GM12878 (cell line): ENCODE measurements at regions not wholly inside any gene's neighbourhood (a gene's known extent, or its start where the extent isn't known, plus 50 kb on each side); places are given as distances from the start of the nearest gene placed in this dataset.

Source experiments
- ATAC-seq: fragments of 200-7000 bp; cut with Tn5 transposase; 3 replicates; pipeline ENCODE4 v1.9.1; 2020; ENCODE audit warnings: mild to moderate bottlenecking, moderate library complexity
- BruUV-seq: library from RNA; stranded (reverse); fragments of 400-500 nt; replicated peaks from 2 replicates; lab custom pipeline; 2021; lab: Mats Ljungman, UMichigan
- CTCF ChIA-PET: fragments of 300-600 bp; sonication (Branson Sonifier 250); formaldehyde crosslinking; extraction: SDS; loops from one replicate; lab custom pipeline; 2021; ENCODE audit warnings: inconsistent platforms; lab: Yijun Ruan, JAX
- POLR2A ChIA-PET: fragments of 350-600 bp; formaldehyde crosslinking; extraction: SDS; loops from one replicate; lab custom pipeline; 2021; ENCODE audit warnings: inconsistent platforms; lab: Charles Lee
- RAD21 ChIA-PET: fragments of 300-600 bp; sonication (Branson Sonifier 250); formaldehyde crosslinking; loops from one replicate; lab custom pipeline; 2023; ENCODE audit warnings: antibody characterized with exemption; ENCODE audit not compliant: unreplicated experiment; lab: Charles Lee
- SMC1A ChIA-PET: fragments of 300-600 bp; sonication (Branson Sonifier 250); formaldehyde crosslinking; loops from one replicate; lab custom pipeline; 2023; ENCODE audit not compliant: unreplicated experiment, uncharacterized antibody; lab: Charles Lee
- DNase-seq: peaks from one replicate; pipeline ENCODE4 v3.0.0-alpha.2; 2011; ENCODE audit warnings: low read depth, low spot score
- FAIRE-seq: peaks from 3 replicates; lab custom pipeline; 2011; peaks lifted over from hg19 to GRCh38; lab: Jason Lieb, UNC
- H2AFZ ChIP-seq: 2 replicates; pipeline ENCODE4 v1.6.0; 2011; ENCODE audit warnings: low read depth, low read length, control low read depth; ENCODE audit not compliant: control insufficient read depth
- H3K27ac ChIP-seq: 2 replicates; pipeline ENCODE4 v1.5.1; 2011; ENCODE audit warnings: control low read depth; ENCODE audit not compliant: control insufficient read depth, insufficient read depth
- H3K27me3 ChIP-seq, 2 experiments: replicated peaks in 1 of 2; 2 replicates each; pipeline versions ENCODE4 v1.6.0 to v1.6.1; 2011; ENCODE audit warnings: low read length in 1 of 2; ENCODE audit not compliant: control insufficient read depth in 2 of 2, insufficient read depth in 2 of 2
- H3K36me3 ChIP-seq, 2 experiments: 2 replicates each; pipeline ENCODE4 v1.5.1; 2011; ENCODE audit warnings: low read length in 1 of 2; ENCODE audit not compliant: control insufficient read depth in 2 of 2, insufficient read depth in 2 of 2
- H3K4me1 ChIP-seq: 2 replicates; pipeline ENCODE4 v1.6.1; 2011; ENCODE audit warnings: mild to moderate bottlenecking, low read length, moderate library complexity, mixed read lengths; ENCODE audit not compliant: control insufficient read depth, insufficient read depth
- H3K4me2 ChIP-seq: 2 replicates; pipeline ENCODE4 v1.6.0; 2011; ENCODE audit warnings: control low read depth; ENCODE audit not compliant: control insufficient read depth, insufficient read depth
- H3K4me3 ChIP-seq: fragments of 200-600 bp; sonication (generic); 2 replicates; pipeline ENCODE4 v1.5.1; 2016
- H3K79me2 ChIP-seq: 2 replicates; pipeline ENCODE4 v1.6.0; 2011; ENCODE audit warnings: low read length; ENCODE audit not compliant: control insufficient read depth, insufficient read depth
- H3K9ac ChIP-seq: 2 replicates; pipeline ENCODE4 v1.8.0; 2011; ENCODE audit warnings: low read length, control low read depth, mixed read lengths; ENCODE audit not compliant: control insufficient read depth, insufficient read depth
- H3K9me3 ChIP-seq: replicated peaks from 3 replicates; pipeline ENCODE4 v1.5.1; 2011; ENCODE audit warnings: mild to moderate bottlenecking, low read length; ENCODE audit not compliant: control insufficient read depth, insufficient read depth
- H4K20me1 ChIP-seq: 2 replicates; pipeline ENCODE4 v1.6.0; 2011; ENCODE audit not compliant: control insufficient read depth, insufficient read depth
- ATF7 ChIP-seq: fragments of 450-650 bp; IDR thresholded peaks from 2 replicates; pipeline ENCODE4 v1.6.1; 2016; ENCODE audit warnings: low read depth, mild to moderate bottlenecking
- CBFB ChIP-seq: IDR thresholded peaks from 2 replicates; pipeline ENCODE4 v1.6.1; 2016; ENCODE audit warnings: antibody characterized with exemption, low read depth
- EED ChIP-seq: sonication (generic); IDR thresholded peaks from 2 replicates; pipeline ENCODE4 v1.6.1; 2016; ENCODE audit warnings: antibody characterized with exemption, low read depth
- FOS ChIP-seq: IDR thresholded peaks from 3 replicates; pipeline ENCODE4 v1.6.1; 2011; ENCODE audit warnings: borderline replicate concordance; ENCODE audit not compliant: insufficient read length; ENCODE audit errors: extremely low read depth
- JUNB ChIP-seq: IDR thresholded peaks from 2 replicates; pipeline ENCODE4 v1.6.1; 2016; ENCODE audit warnings: antibody characterized with exemption, mild to moderate bottlenecking
- MTA2 ChIP-seq: fragments of 450-650 bp; IDR thresholded peaks from 2 replicates; pipeline ENCODE4 v1.6.1; 2016; ENCODE audit warnings: low read depth, mild to moderate bottlenecking, moderate library complexity
- MXI1 ChIP-seq: fragments of 150-350 bp; IDR thresholded peaks from 2 replicates; pipeline ENCODE4 v1.6.1; 2011; ENCODE audit warnings: low read depth, mild to moderate bottlenecking, inconsistent platforms, low read length, improper control_type of control experiment
- NR2C2 ChIP-seq: IDR thresholded peaks from 2 replicates; pipeline ENCODE4 v1.6.1; 2011; ENCODE audit warnings: borderline replicate concordance, low read depth; ENCODE audit not compliant: control insufficient read depth, insufficient read length
- RBBP5 ChIP-seq: fragments of 200-600 bp; sonication (generic); conservative IDR thresholded peaks from 2 replicates; pipeline ENCODE4 v1.6.1; 2016
- RUNX3 ChIP-seq: IDR thresholded peaks from 2 replicates; pipeline ENCODE4 v1.6.1; 2012; ENCODE audit warnings: low read length, inconsistent platforms
- SIN3A ChIP-seq: IDR thresholded peaks from 2 replicates; pipeline ENCODE4 v1.6.1; 2012; ENCODE audit warnings: low read depth, low read length, improper control_type of control experiment
- SIX5 ChIP-seq: IDR thresholded peaks from 2 replicates; pipeline ENCODE4 v1.6.1; 2011; ENCODE audit warnings: mild to moderate bottlenecking, low read depth, low read length, moderate library complexity; ENCODE audit not compliant: severe bottlenecking
- SMAD5 ChIP-seq: IDR thresholded peaks from 2 replicates; pipeline ENCODE4 v1.6.1; 2016; ENCODE audit warnings: antibody characterized with exemption, low read depth
- STAT1 ChIP-seq: fragments of 450-650 bp; conservative IDR thresholded peaks from 2 replicates; pipeline ENCODE4 v1.6.1; 2014; ENCODE audit warnings: antibody characterized with exemption, mild to moderate bottlenecking
- TCF12 ChIP-seq: IDR thresholded peaks from 2 replicates; pipeline ENCODE4 v1.6.1; 2011; ENCODE audit warnings: low read depth, mild to moderate bottlenecking, low read length
- WGBS: methylation state at CpG from one replicate; pipeline ENCODE4 v1.1.6; 2016; ENCODE audit warnings: low lambda C conversion rate; ENCODE audit not compliant: insufficient replicate concordance, insufficient coverage; ENCODE audit errors: missing lambda C conversion rate; 5-methylcytosine and 5-hydroxymethylcytosine counted together
- in situ Hi-C: fragments of 300-500 bp; cut with MboI; formaldehyde crosslinking; loops from 9 replicates; pipeline ENCODE4 v1.14.3; 2018; ENCODE audit warnings: mixed read lengths
- intact Hi-C: fragments of 100-400 bp; cut with micrococcal nuclease; formaldehyde crosslinking; loops from one replicate; pipeline ENCODE4 v1.14.2; 2022; ENCODE audit not compliant: unreplicated experiment
- TF ChIP-seq, protein P1 (sequence below): IDR thresholded peaks from 2 replicates; pipeline ENCODE4 v1.6.1; 2011; ENCODE audit warnings: borderline replicate concordance, low read depth, mild to moderate bottlenecking, moderate library complexity, low read length; ENCODE audit not compliant: insufficient read depth, poor library complexity, severe bottlenecking
- TF ChIP-seq, protein P2 (sequence below): fragments of 450-650 bp; formaldehyde crosslinking; IDR thresholded peaks from 2 replicates; pipeline ENCODE4 v1.4.0; 2020; ENCODE audit warnings: mild to moderate bottlenecking, moderate library complexity
- TF ChIP-seq, protein P3 (sequence below): IDR thresholded peaks from 2 replicates; pipeline ENCODE4 v1.6.1; 2011; ENCODE audit warnings: low read depth, low read length, improper control_type of control experiment, borderline replicate concordance

DNA sequence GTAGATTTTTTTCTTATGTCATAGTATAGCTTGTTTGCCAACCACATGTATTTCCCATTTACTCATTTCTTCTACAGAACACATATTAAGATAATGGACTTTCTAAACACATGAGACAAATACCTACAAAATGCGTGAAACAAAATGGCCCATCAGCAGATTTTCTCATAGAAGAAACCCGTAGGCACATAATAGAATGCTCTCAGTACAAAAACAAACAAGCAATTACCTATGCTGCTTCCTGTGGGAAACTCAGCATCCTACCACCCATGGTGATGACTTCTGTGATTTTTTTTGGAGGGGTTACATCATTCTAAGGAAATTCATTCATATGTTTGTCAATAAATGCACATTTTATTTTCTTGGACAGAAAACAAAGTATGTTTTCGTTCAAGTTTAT is 343.6 kb downstream of the SPRY1 start (continued):
- TF ChIP-seq RUNX3 (no peak), RBBP5 (no peak), CBFB (no peak), SIX5 (no peak), STAT1 (no peak), EED (no peak), SIN3A (no peak), ATF7 (no peak)
- TF ChIP-seq, protein P1, sequence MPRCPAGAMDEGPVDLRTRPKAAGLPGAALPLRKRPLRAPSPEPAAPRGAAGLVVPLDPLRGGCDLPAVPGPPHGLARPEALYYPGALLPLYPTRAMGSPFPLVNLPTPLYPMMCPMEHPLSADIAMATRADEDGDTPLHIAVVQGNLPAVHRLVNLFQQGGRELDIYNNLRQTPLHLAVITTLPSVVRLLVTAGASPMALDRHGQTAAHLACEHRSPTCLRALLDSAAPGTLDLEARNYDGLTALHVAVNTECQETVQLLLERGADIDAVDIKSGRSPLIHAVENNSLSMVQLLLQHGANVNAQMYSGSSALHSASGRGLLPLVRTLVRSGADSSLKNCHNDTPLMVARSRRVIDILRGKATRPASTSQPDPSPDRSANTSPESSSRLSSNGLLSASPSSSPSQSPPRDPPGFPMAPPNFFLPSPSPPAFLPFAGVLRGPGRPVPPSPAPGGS: no peak

DNA sequence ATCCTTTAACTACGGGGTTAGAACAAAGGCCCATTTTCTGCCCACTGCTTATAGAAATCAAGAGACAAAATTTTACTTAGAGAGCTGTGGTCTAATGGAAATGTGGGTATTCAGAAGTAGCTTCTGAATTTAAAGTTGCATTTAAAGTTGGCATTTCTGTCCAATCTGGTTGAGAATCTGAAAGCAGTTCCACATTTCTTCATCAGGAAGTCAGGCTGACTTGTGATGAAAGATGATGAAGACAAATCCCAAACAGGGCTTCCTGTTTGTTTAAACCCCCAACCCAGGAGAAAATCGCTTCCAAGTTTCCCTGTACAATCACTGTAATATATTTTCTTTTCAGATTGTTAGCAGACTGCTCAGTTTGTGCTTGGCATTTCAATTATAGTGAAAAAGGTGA is 345.3 kb downstream of the SPRY1 start:
- DNase-seq (no peak), FAIRE-seq (no peak), ATAC-seq (no peak)
- no peak overlapping the region for H3K9ac ChIP-seq
- H3K4me3 ChIP-seq: no peak overlapping the region
- ChIA-PET CTCF (no interaction called here), POLR2A (no interaction called here), RAD21 (no interaction called here), SMC1A (no interaction called here)
- H3K9me3 ChIP-seq: no peaks in the 10 kb centered on the region
- WGBS: 2% methylated on average over 2 of the region's 2 CpGs
- in situ Hi-C loops: no loop called here
- intact Hi-C loops: loop anchor here (10.0 kb wide), 1 partner anchor 177 kb away; no protein-coding TSS in a partner anchor
- no TSS peak for BruUV-seq
- no peaks in the 10 kb centered on the region for H3K36me3 ChIP-seq
- H3K27me3 ChIP-seq: no peaks in the 10 kb centered on the region
- no peak overlapping the region for H2AFZ ChIP-seq
- no peak overlapping the region for H3K4me2 ChIP-seq
- H3K79me2 ChIP-seq: no peaks in the 10 kb centered on the region
- H4K20me1 ChIP-seq: no peaks in the 10 kb centered on the region
- no peak overlapping the region for H3K27ac ChIP-seq
- H3K4me1 ChIP-seq: no peaks in the 10 kb centered on the region
- TF ChIP-seq JUNB: no peak
- no peak for TF ChIP-seq TCF12
- TF ChIP-seq FOS: no peak
- no peak for TF ChIP-seq MTA2
- no peak for TF ChIP-seq MXI1
- TF ChIP-seq, protein P2, sequence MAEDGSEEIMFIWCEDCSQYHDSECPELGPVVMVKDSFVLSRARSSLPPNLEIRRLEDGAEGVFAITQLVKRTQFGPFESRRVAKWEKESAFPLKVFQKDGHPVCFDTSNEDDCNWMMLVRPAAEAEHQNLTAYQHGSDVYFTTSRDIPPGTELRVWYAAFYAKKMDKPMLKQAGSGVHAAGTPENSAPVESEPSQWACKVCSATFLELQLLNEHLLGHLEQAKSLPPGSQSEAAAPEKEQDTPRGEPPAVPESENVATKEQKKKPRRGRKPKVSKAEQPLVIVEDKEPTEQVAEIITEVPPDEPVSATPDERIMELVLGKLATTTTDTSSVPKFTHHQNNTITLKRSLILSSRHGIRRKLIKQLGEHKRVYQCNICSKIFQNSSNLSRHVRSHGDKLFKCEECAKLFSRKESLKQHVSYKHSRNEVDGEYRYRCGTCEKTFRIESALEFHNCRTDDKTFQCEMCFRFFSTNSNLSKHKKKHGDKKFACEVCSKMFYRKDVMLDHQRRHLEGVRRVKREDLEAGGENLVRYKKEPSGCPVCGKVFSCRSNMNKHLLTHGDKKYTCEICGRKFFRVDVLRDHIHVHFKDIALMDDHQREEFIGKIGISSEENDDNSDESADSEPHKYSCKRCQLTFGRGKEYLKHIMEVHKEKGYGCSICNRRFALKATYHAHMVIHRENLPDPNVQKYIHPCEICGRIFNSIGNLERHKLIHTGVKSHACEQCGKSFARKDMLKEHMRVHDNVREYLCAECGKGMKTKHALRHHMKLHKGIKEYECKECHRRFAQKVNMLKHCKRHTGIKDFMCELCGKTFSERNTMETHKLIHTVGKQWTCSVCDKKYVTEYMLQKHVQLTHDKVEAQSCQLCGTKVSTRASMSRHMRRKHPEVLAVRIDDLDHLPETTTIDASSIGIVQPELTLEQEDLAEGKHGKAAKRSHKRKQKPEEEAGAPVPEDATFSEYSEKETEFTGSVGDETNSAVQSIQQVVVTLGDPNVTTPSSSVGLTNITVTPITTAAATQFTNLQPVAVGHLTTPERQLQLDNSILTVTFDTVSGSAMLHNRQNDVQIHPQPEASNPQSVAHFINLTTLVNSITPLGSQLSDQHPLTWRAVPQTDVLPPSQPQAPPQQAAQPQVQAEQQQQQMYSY (CRISPR knock-in tag): no peak
- no peak for TF ChIP-seq NR2C2
- TF ChIP-seq, protein P3, sequence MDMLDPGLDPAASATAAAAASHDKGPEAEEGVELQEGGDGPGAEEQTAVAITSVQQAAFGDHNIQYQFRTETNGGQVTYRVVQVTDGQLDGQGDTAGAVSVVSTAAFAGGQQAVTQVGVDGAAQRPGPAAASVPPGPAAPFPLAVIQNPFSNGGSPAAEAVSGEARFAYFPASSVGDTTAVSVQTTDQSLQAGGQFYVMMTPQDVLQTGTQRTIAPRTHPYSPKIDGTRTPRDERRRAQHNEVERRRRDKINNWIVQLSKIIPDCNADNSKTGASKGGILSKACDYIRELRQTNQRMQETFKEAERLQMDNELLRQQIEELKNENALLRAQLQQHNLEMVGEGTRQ: no peak
- TF ChIP-seq SMAD5: no peak
- TF ChIP-seq RBBP5: no peak
